OCI-LY3 (cell line): ENCODE measurements at regions not wholly inside any gene's neighbourhood (a gene's known extent, or its start where the extent isn't known, plus 50 kb on each side); places are given as distances from the start of the nearest gene placed in this dataset.
"Not testable (repeated sequence)": the region's sequence is repeated elsewhere in the genome, so short reads cannot be mapped to it uniquely, and the experiment has no call there.

Source experiments
- H2AFZ ChIP-seq: fragments of 200-600, 300-600 bp; shearing (Covaris generic); 2 replicates; pipeline ENCODE4 v1.6.0; 2014; ENCODE audit warnings: antibody characterized with exemption, low read depth, low read length
- H3K27ac ChIP-seq: fragments of 200-600, 300-600 bp; sonication (generic); 2 replicates; pipeline ENCODE4 v1.5.1; 2014; ENCODE audit warnings: mild to moderate bottlenecking, low read length, moderate library complexity, mixed read lengths
- H3K27me3 ChIP-seq: fragments of 200-600, 300-600 bp; sonication (generic); 2 replicates; pipeline ENCODE4 v1.6.1; 2014; ENCODE audit warnings: low read depth, low read length, mixed read lengths
- H3K36me3 ChIP-seq: fragments of 200-600, 300-600 bp; sonication (generic); replicated peaks from 2 replicates; pipeline ENCODE3; 2014; ENCODE audit warnings: low read depth, low read length, mixed read lengths
- H3K4me1 ChIP-seq: fragments of 300-600, 200-600 bp; sonication (generic); 2 replicates; pipeline ENCODE4 v1.6.1; 2014; ENCODE audit warnings: low read length, mixed read lengths
- H3K4me2 ChIP-seq: fragments of 200-600, 300-600 bp; sonication (generic); 2 replicates; pipeline ENCODE4 v1.6.1; 2014; ENCODE audit warnings: low read length, mixed read lengths
- H3K4me3 ChIP-seq: fragments of 300-600, 200-600 bp; sonication (generic); 2 replicates; pipeline ENCODE4 v1.5.1; 2014; ENCODE audit warnings: antibody characterized with exemption, mild to moderate bottlenecking, low read length, moderate library complexity
- H3K79me2 ChIP-seq: fragments of 300-600, 200-600 bp; shearing (Covaris generic); 2 replicates; pipeline ENCODE4 v1.6.1; 2014; ENCODE audit warnings: mild to moderate bottlenecking, low read length, mixed read lengths
- H3K9ac ChIP-seq: fragments of 300-600, 200-600 bp; shearing (Covaris generic); 2 replicates; pipeline ENCODE4 v1.6.0; 2014; ENCODE audit warnings: mild to moderate bottlenecking, low read length, moderate library complexity
- H3K9me3 ChIP-seq: fragments of 200-600, 300-600 bp; shearing (Covaris generic); 2 replicates; pipeline ENCODE4 v1.6.1; 2014; ENCODE audit warnings: low read length, mixed read lengths; ENCODE audit not compliant: insufficient read depth
- H4K20me1 ChIP-seq: fragments of 200-600, 300-600 bp; sonication (generic); 2 replicates; pipeline ENCODE4 v1.6.1; 2016; ENCODE audit warnings: low read length, mixed read lengths; ENCODE audit not compliant: insufficient read depth
- EZH2phosphoT487 ChIP-seq: fragments of 200-600 bp; shearing (Covaris generic); IDR thresholded peaks from 2 replicates; pipeline ENCODE4 v1.6.1; 2018; ENCODE audit warnings: antibody characterized with exemption, mixed run types, low read depth
- TF ChIP-seq, protein P1 (sequence below): fragments of 200-600, 300-600 bp; sonication (generic); IDR thresholded peaks from 2 replicates; pipeline ENCODE4 v1.5.1; 2014; ENCODE audit warnings: antibody characterized with exemption, low read length, low read depth

DNA sequence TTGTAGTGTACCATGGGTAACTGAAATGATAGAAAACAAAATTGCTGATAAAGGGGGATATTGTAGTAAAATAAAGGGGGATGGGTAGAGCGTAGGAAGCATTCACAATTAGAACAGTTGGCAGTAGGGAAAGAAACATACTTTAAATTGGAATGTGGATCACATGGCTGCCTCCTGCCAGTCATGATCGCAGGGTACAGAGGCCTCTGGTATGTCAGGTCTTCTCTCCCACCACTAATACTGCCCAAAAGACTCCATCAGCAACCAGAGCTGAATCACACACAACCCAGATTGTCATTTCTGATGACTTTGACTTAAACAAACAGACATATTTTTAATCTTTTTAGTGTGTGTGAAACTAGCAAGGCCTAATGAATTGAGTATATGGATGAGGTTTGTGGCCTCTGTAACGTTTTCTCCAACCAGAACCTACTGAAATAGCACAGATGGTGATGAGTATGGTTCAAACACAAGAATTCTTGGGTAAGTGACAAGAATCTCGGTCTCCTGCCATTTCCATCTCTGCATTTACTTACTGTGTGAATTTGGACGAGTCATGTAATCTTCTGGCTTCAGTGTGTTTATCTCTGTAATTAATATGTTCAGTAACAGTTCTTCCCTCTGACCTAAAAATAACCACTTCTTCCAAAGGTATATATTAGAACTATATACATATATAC lies 112.6 kb downstream of the USP22 start:
- no peaks in the 10 kb centered on the region for H3K9me3 ChIP-seq
- no peaks in the 10 kb centered on the region for H3K27me3 ChIP-seq
- H3K4me3 ChIP-seq: no peak overlapping the region
- no peaks in the 10 kb centered on the region for H4K20me1 ChIP-seq
- no peak overlapping the region for H3K27ac ChIP-seq
- TF ChIP-seq, protein P1, sequence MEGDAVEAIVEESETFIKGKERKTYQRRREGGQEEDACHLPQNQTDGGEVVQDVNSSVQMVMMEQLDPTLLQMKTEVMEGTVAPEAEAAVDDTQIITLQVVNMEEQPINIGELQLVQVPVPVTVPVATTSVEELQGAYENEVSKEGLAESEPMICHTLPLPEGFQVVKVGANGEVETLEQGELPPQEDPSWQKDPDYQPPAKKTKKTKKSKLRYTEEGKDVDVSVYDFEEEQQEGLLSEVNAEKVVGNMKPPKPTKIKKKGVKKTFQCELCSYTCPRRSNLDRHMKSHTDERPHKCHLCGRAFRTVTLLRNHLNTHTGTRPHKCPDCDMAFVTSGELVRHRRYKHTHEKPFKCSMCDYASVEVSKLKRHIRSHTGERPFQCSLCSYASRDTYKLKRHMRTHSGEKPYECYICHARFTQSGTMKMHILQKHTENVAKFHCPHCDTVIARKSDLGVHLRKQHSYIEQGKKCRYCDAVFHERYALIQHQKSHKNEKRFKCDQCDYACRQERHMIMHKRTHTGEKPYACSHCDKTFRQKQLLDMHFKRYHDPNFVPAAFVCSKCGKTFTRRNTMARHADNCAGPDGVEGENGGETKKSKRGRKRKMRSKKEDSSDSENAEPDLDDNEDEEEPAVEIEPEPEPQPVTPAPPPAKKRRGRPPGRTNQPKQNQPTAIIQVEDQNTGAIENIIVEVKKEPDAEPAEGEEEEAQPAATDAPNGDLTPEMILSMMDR: no peak
- no peak for TF ChIP-seq EZH2phosphoT487
- no peaks in the 10 kb centered on the region for H3K79me2 ChIP-seq
- H2AFZ ChIP-seq: no peak overlapping the region
- H3K4me2 ChIP-seq: no peak overlapping the region
- peaks cover 8% of the 10 kb centered on the region for H3K4me1 ChIP-seq
- H3K9ac ChIP-seq: no peak overlapping the region
- H3K36me3 ChIP-seq: no peaks in the 10 kb centered on the region

DNA sequence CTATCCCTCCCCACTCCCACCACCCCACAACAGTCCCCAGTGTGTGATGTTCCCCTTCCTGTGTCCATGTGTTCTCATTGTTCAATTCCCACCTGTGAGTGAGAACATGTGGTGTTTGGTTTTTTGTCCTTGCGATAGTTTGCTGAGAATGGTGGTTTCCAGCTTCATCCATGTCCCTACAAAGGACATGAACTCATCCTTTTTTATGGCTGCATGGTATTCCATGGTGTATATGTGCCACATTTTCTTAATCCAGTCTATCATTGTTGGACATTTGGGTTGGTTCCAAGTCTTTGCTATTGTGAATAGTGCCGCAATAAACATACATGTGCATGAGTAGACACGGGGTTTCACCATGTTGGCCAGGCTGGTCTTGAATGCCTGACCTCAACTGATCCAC lies 109.8 kb downstream of the USP22 start:
- not testable (repeated sequence) for H3K4me1 ChIP-seq

DNA sequence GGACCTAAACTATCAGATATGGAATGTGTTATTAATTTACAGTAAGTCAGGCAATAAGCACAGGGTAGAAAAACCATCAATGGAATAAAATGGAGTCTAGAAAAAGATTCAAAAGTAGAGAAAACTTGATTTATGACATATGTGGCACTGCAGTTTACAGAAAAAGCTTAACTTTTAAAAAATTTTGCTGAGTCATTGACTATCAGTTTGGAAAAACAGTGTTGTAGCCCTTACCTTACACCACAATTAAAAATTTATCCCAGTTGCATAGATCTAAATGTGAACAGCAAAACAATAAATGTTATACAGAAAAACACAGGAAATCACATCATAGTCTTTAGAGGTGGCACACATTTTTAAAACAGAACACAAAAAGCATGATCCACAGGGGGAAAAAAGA lies 108.5 kb downstream of the USP22 start:
- Histone ChIP-seq H3K79me2 (no peaks in the 10 kb centered on the region), H3K27ac (no peak overlapping the region), H3K4me3 (no peak overlapping the region), H3K27me3 (no peaks in the 10 kb centered on the region), H3K4me2 (no peak overlapping the region), H3K36me3 (no peaks in the 10 kb centered on the region), H3K9me3 (no peaks in the 10 kb centered on the region), H3K4me1 (no peaks in the 10 kb centered on the region), H4K20me1 (no peaks in the 10 kb centered on the region), H2AFZ (no peak overlapping the region), H3K9ac (no peak overlapping the region)
- no peak for TF ChIP-seq EZH2phosphoT487
- TF ChIP-seq, protein P1: no peak

More for the DNA sequence above, 109.8 kb downstream of the USP22 start:
- not testable (repeated sequence) for H3K9ac ChIP-seq, H2AFZ ChIP-seq, H3K4me2 ChIP-seq, H3K36me3 ChIP-seq, H4K20me1 ChIP-seq, H3K27ac ChIP-seq, H3K9me3 ChIP-seq, H3K4me3 ChIP-seq, H3K27me3 ChIP-seq, H3K79me2 ChIP-seq

DNA sequence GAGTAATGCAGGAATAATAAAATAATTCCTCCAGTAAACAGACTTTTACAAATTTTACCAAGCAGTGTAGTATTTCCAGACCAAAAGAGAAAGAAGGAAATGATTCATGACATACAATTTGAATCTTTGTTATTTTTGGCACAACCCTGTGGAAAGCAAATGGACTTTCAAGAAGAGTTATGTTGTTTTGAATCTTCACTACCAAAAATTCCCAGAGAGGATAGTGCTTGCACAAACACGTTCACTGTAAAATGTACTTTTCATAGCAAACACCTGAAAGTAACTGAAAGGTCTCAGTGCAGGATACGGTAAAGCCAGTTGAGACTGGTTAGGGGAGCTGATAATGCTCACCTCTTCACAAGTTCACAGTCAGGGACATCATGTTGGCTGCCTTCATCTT lies 107.1 kb downstream of the USP22 start:
- H3K27ac ChIP-seq: no peak overlapping the region
- H3K4me3 ChIP-seq: no peak overlapping the region
- H3K4me1 ChIP-seq: no peaks in the 10 kb centered on the region
- H2AFZ ChIP-seq: no peak overlapping the region
- H3K79me2 ChIP-seq: no peaks in the 10 kb centered on the region
- H3K9ac ChIP-seq: no peak overlapping the region
- TF ChIP-seq, protein P1: no peak
- no peak for TF ChIP-seq EZH2phosphoT487
- no peaks in the 10 kb centered on the region for H4K20me1 ChIP-seq
- no peaks in the 10 kb centered on the region for H3K27me3 ChIP-seq
- H3K9me3 ChIP-seq: no peaks in the 10 kb centered on the region
- H3K36me3 ChIP-seq: no peaks in the 10 kb centered on the region
- no peak overlapping the region for H3K4me2 ChIP-seq
